Muscle of arm (tissue), 1 donor: ENCODE measurements at regions not wholly inside any gene's neighbourhood (a gene's known extent, or its start where the extent isn't known, plus 50 kb on each side); places are given as distances from the start of the nearest gene placed in this dataset.
A peak's percentile ranks its signal among the peaks of the same experiment; 100 is the strongest.
"Not testable (repeated sequence)": the region's sequence is repeated elsewhere in the genome, so short reads cannot be mapped to it uniquely, and the experiment has no call there.

ENCODE experiments used
- DNase-seq: peaks from one replicate; pipeline ENCODE4 v3.0.0-alpha.2; 2013

DNA sequence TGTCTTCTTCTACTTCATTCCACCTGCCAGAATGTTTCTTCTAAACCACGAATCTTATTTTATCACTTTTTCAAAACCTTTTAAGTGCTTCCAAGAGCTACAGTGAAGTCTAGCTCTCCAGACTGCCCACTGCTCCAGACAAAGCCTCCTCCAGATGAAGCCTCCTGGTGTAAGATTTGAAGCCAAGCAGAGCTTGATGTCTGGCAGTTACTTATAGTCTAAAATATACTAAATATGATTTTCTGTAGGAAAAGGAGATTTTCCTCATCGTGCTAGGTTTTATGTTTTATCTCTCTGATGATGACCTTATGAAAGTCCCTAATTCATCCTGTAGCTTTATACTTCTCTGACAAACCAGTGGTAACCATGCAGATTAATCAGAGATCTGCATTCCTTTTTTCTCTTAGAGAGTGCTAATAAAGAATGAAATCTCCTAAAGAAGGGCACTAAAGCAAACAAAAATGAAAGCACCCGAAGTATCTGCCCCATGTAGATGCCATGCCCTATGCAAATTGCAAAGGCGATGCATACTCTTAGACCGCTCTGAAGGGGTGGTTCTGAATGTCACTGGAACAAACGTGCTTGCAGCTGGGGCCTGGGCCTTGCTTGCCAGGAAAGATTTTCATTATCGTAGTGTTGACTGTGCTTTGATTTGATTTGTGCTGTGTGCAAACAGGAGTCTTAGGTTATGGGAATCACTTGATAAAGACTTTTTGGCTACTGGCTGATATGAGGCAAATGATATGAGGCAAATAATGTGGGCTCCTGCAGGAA is 314.2 kb downstream of the PID1 start:
- DNase-seq = no peak

DNA sequence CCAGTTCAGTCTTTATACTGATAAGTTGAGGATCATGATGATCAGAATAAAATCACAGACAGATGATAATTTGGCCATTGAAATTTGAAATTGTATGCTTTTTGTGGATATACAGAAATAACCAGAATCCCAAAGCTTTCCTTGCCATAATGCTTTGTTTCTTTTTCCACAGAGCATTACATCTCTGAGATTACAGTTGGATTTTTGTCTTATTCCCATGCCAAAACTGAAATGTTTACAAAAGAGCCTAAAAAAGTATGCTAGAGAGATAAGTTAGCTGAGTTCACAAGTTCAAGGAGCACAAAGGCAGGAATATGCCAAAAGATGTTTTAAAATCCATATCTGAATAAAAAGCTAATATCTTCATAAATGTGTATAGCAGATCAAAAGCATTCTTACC is 321.3 kb downstream of the PID1 start:
- no peak for DNase-seq

DNA sequence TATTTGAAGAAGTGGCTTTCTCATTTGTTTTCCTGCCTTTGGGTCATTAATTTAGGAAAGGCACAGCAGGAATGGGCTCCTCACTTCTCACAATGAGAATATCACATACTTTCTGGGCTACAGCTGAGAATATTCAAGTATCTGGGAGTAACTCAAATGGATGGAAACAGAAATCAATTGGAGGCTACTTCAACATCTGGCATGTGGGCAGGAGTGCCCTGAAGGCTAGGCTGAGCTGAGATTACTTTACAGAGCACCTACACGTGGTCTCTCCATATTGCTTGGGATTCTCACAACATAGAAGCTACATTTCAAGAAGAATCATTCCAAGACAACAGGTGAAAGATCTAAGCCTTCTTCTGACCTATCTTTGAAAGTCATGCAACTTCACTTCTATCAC is 325.4 kb downstream of the PID1 start:
- DNase-seq = no peak

DNA sequence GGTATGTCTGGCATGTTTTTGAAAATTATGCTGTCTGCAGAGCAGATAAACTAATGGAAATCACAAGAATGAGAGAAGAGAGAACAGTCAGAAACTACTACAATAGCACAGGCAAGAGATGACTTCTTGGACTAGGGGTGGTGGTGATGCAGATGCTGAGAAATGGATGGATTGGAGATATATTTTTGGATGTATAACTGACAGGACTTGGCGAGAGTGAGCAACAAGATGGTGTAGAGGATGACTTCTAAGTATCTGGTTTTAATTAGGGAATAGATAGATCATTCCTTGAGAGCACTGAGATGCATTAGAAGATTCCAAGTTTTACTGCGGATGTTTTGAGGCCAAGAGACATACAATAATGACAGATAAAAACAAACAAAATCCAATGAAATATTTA is 328.2 kb downstream of the PID1 start:
- no peak for DNase-seq

DNA sequence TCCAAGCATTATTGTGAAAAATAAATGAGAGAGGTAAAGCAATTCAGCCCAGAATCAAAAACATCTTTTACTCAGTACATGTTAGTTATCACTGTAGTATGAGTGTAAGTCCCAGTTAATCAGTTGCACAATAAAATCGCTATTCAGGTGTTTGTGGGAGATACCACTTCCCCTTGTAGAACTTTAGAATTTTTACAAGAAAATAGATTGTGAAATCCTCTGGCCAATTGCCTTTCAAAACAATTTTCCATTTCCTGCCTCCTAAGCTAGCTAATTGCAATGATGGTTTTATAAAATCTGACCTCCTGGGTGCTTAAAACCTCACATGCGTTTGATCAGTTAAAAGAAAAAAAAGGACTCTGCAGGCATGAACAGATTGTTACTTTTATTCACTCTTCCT is 332.5 kb downstream of the PID1 start:
- DNase-seq = no peak

DNA sequence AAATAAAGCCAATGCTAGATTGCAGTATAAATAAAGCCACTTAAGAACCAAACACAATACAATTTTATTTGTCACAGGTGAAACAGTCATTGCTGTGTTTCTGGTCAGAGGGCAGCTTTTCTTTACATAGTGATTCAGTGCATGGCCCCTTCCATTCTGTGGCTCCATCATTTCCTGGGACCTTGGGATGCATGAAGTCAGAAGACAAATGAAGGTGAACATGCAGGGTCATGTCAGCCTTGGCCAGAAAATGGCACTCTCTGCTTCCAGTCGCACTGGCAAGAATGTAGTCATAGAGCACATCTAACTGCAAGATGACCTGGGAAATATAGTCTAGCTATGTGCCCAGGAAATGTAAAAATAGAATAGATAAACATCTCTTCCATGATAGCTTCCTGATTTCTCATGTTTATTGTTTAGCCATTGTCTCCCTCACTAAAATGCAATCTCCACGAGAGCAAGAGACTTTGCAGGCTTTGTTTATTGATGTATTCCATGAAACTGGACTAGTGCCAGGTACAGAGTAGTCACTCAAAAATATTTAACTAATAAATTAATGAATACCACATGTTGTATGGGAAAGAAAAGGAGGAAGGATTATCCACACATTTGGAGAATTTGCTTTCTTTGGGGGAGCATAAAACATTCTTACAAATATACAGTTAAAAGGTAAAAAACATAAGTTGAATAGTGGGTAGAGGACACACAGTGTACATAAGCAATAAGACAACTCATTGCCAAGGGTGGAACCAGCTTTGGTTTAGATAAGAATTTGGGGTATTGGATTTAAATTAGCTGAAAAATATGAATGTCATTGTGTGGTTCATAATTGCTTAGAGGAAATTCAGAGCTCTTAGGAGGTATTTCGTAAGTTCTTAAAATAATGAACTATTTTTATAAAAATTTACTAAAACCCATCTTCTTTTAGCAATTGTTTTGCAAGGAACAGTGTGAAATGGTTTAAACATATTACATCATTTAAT is 343.8 kb downstream of the PID1 start:
- DNase-seq = no peak

DNA sequence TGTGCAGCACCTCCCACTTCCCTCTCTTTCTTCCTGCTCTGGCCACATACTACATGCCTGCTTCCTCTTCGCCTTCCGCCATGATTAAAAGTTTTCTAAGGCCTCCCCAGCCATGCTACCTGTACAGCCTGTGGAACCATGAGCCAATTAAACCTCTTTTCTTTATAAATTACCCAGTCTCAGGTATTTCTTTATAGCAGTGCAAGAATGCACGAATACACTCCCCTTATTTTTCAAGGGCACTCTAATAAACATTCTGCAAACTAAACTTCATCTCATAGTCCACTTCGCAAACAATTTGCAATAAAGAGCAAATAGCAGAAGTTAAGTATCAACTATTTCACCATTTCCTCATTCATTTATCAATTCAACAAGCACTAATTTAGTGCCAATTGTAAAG is 351.3 kb downstream of the PID1 start:
- DNase-seq = no peak

DNA sequence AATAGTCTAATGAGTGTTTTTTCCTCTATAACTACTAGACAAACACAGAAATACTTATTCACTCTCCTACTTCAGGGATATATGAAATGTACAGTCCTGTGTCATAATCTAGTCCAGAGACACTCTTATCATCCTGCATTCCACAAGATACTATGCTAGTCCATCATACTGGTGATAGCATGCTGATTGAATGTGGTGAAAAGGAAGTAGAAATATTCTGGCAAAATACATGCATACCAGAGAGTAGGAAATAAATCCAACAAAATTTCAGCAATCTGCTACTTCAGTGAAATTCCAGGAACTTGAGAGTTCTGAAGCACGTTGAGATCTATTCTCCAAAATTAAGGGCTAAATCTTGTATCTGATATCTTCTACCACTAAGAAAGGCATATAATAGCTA is 353.9 kb downstream of the PID1 start:
- peak; percentile 6 for DNase-seq

DNA sequence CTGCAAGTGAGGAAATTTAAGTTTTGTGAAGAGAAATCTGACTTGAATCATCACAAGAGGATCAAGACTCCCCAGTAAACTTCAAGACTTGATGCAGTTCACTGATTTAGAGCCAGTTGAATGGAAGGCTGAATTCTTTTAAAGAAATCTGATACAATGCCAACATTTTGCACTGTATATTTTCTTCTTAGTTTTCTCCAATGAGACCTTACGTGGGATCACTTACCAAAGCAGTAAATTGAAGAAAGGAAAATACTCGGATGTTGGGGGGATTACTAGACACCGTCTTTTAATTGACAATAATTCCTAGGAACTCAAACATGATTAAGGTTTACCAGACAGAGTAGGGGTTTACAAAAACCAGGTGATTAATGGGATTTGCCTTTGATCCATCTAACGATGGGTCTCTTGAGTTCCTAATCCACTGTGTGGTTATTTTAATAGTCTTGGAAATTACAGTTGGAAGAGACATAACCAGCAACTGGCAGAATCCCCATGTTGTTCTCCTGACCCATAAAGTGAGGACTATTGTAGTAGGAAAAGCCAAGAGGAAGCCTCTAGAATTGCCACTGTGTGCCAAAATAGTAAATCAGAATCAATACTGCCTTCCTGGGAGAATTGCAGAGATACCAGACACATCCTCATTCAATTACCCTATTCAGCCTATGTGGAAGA is 354.5 kb downstream of the PID1 start:
- peak; percentile 14 for DNase-seq

DNA sequence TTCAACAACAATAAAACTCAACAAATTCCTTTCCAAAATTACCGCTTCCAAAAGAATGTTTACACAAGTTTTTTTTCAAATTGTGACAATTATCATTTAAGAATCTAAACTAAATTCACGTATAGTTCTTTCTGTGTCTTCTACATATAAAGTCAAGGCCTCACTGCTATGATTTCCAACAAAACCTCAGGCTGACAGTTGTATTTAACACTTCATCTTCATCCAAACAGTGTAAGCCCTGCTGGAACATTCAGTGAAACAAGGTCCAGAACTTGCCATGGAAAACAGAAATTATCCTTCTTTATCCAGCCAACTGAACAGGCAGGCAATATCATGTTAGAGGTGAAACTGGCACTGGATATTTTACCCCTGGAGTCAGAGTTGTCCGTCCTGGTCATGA is 357.9 kb downstream of the PID1 start:
- DNase-seq = no peak

DNA sequence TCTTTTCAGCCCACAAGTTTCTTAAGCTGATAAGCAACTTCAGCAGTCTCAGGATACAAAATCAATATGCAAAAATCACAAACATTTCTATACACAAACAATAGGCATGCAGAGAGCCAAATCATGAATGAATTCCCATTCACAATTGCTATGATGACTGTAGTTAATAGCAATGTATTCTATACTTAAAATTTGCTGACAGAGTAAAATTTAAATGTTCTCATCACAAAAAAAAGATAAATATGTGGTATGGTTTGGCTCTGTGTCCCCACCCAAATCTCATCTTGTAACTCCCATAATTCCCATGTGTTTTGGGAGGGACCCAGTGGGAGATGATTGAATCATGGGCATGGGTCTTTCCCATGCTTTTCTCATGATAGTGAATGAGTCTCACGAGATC is 360.2 kb downstream of the PID1 start:
- not testable (repeated sequence) for DNase-seq

DNA sequence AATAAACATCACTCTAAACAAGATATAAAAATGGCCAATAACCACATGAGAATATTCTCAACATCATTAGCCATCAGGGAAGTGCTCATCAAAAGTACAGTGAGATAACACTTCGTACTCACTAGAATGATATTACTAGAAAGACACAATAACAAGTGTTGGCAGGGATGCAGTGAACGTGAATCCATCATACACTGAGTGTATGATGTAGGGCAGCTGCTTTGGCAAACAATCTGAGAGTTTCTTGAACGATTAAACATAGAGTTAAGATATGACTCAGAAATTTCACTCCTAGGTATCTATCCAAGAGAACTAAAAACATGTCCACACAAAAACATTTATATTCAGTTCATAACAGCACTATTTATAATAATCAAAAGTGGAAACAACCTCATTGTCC is 368.9 kb downstream of the PID1 start:
- no peak for DNase-seq

DNA sequence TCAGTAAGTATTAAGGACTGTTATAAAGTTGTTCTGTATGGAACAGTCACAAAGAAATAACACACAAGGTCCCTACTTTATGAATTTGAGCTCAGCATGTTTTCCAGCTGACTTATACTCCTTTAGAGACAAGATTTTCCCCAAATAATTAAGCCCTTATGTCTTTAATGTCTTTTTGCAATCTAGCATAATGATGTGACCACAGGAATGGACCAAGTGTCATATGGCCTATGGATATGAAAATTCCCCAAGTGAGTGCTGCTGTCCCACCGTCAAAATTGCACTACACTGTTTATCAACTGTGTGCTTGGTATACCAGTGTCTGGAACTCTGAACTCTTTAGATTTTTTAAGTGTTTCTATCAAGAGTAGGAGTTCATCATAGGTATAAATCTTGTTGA is 369.6 kb downstream of the PID1 start:
- no peak for DNase-seq

DNA sequence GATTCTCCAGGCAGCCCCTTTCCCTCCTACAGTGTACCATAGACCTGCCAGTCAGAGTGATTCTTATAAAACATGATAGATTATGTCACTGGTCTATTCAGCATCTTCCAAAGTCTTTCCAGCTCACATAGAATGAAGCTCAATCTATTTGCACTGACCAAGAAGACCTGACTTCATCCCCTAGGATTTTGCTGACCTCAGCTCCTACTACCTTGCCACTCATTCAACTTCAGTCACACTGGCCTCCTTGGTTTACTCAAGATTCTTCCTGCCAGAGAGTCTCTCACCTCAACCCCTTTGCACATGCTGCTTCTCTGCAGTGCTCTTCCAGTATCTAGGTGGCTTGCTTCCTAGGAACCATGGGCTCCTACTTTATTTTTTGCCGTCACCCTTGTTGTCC is 392.9 kb downstream of the PID1 start:
- DNase-seq = no peak

DNA sequence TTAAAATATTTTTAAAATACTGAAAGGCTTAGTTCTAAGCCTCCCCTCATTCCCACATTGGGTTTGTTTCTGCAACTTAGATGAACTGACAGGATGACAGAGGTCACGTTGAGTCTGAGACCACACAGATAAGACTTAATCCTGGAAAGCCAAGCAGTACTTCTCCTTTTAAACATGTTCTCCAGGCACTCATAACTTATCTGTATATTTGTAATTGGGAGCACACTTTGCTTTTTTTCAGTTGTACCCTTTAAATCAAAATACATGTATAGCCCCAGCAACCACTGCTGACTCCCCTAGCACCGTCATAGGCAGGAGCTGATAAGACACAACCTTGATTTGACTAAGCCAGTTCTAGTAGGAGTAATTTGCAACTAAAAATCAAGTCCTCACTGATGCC is 394.8 kb downstream of the PID1 start:
- no peak for DNase-seq

DNA sequence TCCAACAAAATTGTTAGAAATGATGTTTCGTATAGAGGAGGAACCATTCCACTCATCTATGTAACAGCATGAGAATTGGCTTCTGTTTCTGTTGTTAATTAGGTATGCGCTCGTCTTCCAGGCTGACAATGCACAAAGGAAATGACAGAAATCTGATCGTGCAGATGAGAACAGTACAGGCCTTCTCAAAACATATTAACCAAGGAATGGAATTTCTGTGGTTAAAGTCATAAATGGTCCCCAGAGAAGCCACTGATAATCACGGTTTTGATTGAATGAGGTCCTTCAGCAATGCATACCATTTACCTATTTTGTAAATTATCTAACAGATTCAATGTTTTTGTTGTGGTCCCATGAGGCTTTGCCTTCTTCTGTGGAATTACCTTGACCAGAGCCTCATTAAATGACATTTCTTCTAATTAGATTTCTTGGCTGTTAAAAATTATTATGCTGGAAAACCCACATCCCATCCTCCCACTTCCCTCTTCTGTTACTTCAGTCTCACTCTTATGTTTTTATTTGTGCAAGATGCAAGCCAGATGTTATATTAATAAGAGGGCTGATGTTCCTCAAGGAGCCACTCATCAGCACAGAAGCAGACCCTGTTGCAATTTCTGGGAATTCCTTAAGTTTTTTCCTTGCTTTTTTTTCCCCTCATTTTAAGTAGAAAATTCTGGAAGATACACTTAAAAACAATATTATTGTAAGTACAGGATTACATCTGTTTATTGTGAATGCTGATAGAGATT is 395.8 kb downstream of the PID1 start:
- DNase-seq = peak; percentile 32

DNA sequence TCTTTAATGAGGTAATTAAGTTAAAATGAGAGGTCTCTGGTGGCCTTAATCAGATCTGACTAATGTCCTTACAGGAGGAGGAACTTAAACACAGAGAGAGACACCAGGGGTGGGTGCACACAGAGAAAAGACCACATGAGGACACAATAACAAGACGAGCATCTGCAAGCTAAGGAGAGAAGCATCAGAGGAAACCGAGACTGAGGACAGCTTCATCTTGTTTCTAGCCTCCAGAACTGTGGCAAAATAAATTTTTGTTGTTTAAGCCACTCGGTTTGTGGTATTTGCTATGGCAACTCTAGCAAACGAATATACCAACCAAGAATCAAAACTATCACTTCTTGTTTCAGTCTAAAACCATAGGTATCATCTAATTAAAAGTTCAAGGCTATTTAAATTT is 400.1 kb downstream of the PID1 start:
- DNase-seq = no peak

DNA sequence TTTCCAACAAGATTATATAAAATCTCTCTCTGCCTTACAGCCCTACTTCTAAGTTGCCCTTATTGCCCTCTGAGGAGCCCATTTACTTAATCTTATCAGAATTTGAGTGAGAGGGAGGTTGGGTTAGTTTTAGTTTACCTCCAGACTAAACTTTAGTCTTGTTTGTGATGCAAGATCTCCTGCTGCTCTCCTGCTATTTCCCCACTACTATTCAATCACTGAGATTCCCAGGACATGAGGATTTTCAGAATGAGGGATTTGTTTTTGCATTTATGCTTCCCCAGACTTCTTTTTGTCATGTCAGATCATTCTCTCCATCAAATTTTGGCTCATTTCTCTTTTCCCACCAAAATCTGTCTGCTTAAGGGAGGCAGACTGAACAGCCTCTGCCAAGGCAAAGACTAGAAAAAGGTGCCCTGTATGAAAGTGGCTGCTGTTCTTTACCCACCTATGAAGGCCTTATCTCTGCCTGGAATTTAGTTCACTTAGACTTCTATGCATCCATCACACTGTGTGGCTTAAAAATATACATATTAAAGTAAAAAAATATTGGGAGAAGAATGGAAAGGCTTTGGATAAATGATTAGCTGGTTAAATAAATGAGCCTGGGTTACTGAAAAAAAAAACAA is 401.3 kb downstream of the PID1 start:
- DNase-seq = no peak

DNA sequence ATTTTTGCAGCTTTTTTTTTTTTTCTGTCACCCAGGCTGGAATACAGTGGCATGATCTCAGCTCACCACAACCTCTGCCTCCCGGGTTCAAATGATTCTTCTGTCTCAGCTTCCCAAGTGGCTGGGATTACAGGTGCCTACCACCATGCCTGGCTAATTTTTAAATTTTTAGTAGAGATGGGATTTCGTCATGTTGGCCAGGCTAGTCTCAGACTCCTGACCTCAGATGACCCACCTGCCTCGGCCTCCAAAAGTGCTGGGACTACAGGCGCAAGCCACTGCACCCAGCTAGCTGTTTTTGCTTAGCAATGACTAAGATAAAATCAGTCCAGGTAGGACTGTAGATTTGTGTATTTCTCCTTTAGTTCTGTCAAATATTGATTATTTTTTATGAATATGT is 403.7 kb downstream of the PID1 start:
- no peak for DNase-seq

DNA sequence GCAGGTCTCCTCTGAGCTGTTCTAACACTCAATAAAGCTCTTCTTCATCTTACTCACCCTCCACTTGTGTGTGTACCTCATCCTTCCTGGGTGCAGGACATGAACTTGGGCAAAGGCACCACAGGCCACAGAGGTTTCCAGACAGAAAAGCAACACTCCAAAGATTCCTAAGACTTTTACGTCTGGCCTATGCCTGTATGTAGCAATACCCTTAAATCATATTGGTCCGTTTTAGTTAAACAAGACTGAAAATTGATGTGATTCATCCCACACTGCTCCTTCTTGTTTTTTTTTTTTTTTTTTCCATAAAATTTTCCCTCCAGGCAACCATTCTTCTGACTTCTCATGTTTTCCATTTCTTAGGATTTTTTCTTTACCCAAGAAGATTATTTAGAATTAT is 404.3 kb downstream of the PID1 start:
- no peak for DNase-seq

DNA sequence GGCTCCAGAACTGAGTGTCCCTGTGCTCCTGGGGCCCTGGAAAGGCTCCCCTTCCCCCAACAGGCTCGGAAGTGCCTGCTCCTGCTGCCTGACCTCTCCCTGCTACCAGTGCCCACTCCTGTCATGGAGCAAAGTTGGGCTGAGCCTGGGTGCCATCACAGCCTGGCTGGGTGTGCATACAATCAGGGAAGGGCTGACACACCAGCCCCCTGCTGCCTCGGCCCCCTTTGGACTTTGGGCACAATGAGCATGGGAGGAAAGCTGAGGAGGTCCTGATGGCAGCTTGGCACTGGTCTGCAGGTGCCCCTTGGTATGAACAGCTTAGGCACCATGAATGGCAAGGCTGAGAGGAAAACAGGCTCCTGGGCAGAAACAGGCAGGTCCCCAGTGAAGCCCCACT is 405.0 kb downstream of the PID1 start:
- DNase-seq = no peak
